GM18909 (cell line): ENCODE measurements at regions not wholly inside any gene's neighbourhood (a gene's known extent, or its start where the extent isn't known, plus 50 kb on each side); places are given as distances from the start of the nearest gene placed in this dataset.
"Not testable (repeated sequence)": the region's sequence is repeated elsewhere in the genome, so short reads cannot be mapped to it uniquely, and the experiment has no call there.

Experiments
- ATAC-seq: cut with Tn5 transposase; IDR thresholded peaks from one replicate; pipeline ENCODE4 v1.9.1; 2021; ENCODE audit warnings: mild to moderate bottlenecking; ENCODE audit not compliant: unreplicated experiment, poor library complexity

GRCh38 chr13:80504453-80504852, 163.5 kb upstream of the SPRY2 start:
- no peak for ATAC-seq

- ATAC-seq = no peak
Observed at GRCh38 chr13:80502359-80502758, 161.4 kb upstream of the SPRY2 start.

- no peak for ATAC-seq
Observed at GRCh38 chr13:80501556-80501955, 160.6 kb upstream of the SPRY2 start.

GRCh38 chr13:80499536-80500290, 158.8 kb upstream of the SPRY2 start:
- no peak for ATAC-seq

- no peak for ATAC-seq
Observed at GRCh38 chr13:80498433-80498832, 157.5 kb upstream of the SPRY2 start.

GRCh38 chr13:80497978-80498377, 157.1 kb upstream of the SPRY2 start:
- ATAC-seq = no peak

- ATAC-seq = no peak
Observed at GRCh38 chr13:80497439-80497838, 156.5 kb upstream of the SPRY2 start.

- ATAC-seq = no peak
Observed at GRCh38 chr13:80496721-80497397, 155.9 kb upstream of the SPRY2 start.

GRCh38 chr13:80490491-80490943, 149.6 kb upstream of the SPRY2 start:
- not testable (repeated sequence) for ATAC-seq

- ATAC-seq = no peak
Observed at GRCh38 chr13:80486402-80486801, 145.5 kb upstream of the SPRY2 start.

GRCh38 chr13:80483157-80483556, 142.2 kb upstream of the SPRY2 start:
- ATAC-seq = no peak

- no peak for ATAC-seq
Observed at GRCh38 chr13:80481588-80481987, 140.7 kb upstream of the SPRY2 start.

GRCh38 chr13:80477661-80478443, 136.9 kb upstream of the SPRY2 start:
- ATAC-seq = no peak

GRCh38 chr13:80476953-80477352, 136.0 kb upstream of the SPRY2 start:
- ATAC-seq = no peak

GRCh38 chr13:80475718-80476117, 134.8 kb upstream of the SPRY2 start:
- no peak for ATAC-seq

- ATAC-seq = no peak
Observed at GRCh38 chr13:80473695-80474094, 132.8 kb upstream of the SPRY2 start.

GRCh38 chr13:80469853-80470381, 129.0 kb upstream of the SPRY2 start:
- no peak for ATAC-seq

GRCh38 chr13:80469105-80469852, 128.4 kb upstream of the SPRY2 start:
- no peak for ATAC-seq

GRCh38 chr13:80465321-80465720, 124.4 kb upstream of the SPRY2 start:
- ATAC-seq = no peak

- ATAC-seq = no peak
Observed at GRCh38 chr13:80463673-80464352, 122.9 kb upstream of the SPRY2 start.
